Glutamatergic neuron (in vitro differentiated cells): ENCODE measurements at regions not wholly inside any gene's neighbourhood (a gene's known extent, or its start where the extent isn't known, plus 50 kb on each side); places are given as distances from the start of the nearest gene placed in this dataset.

Experiments
- DNase-seq: peaks from one replicate; pipeline ENCODE4 v3.0.0; 2022
- H3K27ac Mint-ChIP-seq: one replicate; pipeline ENCODE4 v1.8.0; 2020; ENCODE audit warnings: mild to moderate bottlenecking, mixed read lengths, inconsistent platforms; ENCODE audit not compliant: unreplicated experiment
- H3K27me3 Mint-ChIP-seq: one replicate; pipeline ENCODE4 v1.8.0; 2020; ENCODE audit warnings: mild to moderate bottlenecking, moderate library complexity, mixed read lengths, inconsistent platforms; ENCODE audit not compliant: unreplicated experiment
- H3K36me3 Mint-ChIP-seq: one replicate; pipeline ENCODE4 v1.8.0; 2020; ENCODE audit warnings: mild to moderate bottlenecking, mixed read lengths, inconsistent platforms; ENCODE audit not compliant: unreplicated experiment
- H3K4me1 Mint-ChIP-seq: one replicate; pipeline ENCODE4 v1.8.0; 2020; ENCODE audit warnings: mild to moderate bottlenecking, low read depth, mixed read lengths, inconsistent platforms; ENCODE audit not compliant: unreplicated experiment
- H3K4me3 Mint-ChIP-seq: one replicate; pipeline ENCODE4 v1.8.0; 2020; ENCODE audit warnings: mild to moderate bottlenecking, mixed read lengths, inconsistent platforms; ENCODE audit not compliant: unreplicated experiment
- H3K9me3 Mint-ChIP-seq: one replicate; pipeline ENCODE4 v1.8.0; 2020; ENCODE audit warnings: mild to moderate bottlenecking, moderate library complexity, mixed read lengths, inconsistent platforms; ENCODE audit not compliant: unreplicated experiment
- TF ChIP-seq, protein P1 (sequence below): fragments of 200-600 bp; sonication (generic); IDR thresholded peaks from one replicate; pipeline ENCODE4 v1.5.0; 2021; ENCODE audit not compliant: partially characterized antibody, unreplicated experiment

DNA sequence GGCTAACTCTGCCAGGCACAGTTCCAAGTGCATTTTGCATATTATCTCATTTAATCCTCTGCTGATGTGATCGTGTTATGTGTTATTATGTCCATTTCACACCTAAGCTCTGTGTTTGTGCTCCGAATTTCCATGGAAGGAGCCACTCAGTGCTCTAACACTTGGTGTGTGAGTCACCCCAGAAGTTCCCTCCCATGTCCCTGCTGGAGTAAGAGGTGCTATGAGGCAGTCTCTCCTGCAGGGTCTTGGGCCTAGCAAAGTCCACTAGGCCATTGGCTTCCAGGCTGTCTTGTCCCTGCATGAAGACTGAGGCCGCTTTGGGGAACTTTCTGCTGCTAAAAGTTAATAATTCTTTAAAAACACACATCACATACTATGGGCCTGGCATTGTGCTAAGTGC is 405.9 kb upstream of the SULF2 start:
- Mint-ChIP-seq H3K4me1 (peaks cover 8% of the 10 kb centered on the region), H3K27ac (no peak overlapping the region), H3K9me3 (peaks cover 9% of the 10 kb centered on the region), H3K4me3 (no peak overlapping the region), H3K36me3 (no peaks in the 10 kb centered on the region), H3K27me3 (peaks cover 2% of the 10 kb centered on the region)
- TF ChIP-seq, protein P1, sequence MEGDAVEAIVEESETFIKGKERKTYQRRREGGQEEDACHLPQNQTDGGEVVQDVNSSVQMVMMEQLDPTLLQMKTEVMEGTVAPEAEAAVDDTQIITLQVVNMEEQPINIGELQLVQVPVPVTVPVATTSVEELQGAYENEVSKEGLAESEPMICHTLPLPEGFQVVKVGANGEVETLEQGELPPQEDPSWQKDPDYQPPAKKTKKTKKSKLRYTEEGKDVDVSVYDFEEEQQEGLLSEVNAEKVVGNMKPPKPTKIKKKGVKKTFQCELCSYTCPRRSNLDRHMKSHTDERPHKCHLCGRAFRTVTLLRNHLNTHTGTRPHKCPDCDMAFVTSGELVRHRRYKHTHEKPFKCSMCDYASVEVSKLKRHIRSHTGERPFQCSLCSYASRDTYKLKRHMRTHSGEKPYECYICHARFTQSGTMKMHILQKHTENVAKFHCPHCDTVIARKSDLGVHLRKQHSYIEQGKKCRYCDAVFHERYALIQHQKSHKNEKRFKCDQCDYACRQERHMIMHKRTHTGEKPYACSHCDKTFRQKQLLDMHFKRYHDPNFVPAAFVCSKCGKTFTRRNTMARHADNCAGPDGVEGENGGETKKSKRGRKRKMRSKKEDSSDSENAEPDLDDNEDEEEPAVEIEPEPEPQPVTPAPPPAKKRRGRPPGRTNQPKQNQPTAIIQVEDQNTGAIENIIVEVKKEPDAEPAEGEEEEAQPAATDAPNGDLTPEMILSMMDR = no peak
- no peak for DNase-seq

DNA sequence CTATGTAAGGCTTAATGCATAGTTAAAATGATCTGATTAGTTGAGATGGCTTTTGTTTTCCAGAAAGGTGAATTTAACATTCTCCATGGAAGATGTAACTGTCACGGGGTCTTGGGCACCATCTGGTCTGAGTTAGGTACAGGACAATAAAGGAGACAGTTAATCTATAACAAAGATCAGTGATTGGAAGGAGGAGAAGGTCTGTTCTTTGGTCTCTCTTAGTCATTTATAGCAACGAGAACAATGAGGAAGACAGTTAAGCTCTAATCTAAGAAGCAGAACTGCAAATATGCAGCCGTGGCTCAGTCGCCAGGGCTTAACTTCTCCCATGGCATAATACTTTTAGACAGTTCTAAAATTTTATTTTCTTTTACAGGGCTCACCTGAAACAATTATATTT is 405.5 kb upstream of the SULF2 start:
- H3K27ac Mint-ChIP-seq = no peak overlapping the region
- DNase-seq = no peak
- no peaks in the 10 kb centered on the region for H3K36me3 Mint-ChIP-seq
- H3K4me1 Mint-ChIP-seq = peaks cover 4% of the 10 kb centered on the region
- peaks cover 8% of the 10 kb centered on the region for H3K9me3 Mint-ChIP-seq
- TF ChIP-seq, protein P1 = no peak
- H3K27me3 Mint-ChIP-seq = peaks cover 3% of the 10 kb centered on the region
- H3K4me3 Mint-ChIP-seq = no peak overlapping the region

DNA sequence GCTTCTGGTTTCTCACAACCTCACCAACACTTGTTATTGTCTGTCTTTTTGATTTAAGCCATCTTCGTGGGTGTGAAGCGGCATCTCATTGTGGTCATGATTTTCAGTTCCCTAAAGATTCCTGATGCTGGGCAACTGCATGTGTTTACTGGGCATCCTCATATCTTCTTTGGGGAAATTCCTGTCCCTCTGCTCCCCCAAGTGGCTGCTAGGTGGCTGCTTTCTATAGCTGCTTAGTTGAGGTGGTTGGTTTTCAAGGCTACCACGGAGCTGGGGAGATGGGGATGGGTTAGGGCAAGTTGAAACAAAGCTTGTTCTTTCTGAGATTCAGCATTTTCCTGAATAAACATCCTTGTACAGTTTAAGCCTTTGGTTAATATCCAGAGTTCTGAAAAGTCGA is 403.9 kb upstream of the SULF2 start:
- Mint-ChIP-seq H3K27ac (no peak overlapping the region), H3K4me3 (no peak overlapping the region), H3K9me3 (peaks cover 7% of the 10 kb centered on the region), H3K4me1 (peaks cover 7% of the 10 kb centered on the region), H3K36me3 (no peaks in the 10 kb centered on the region), H3K27me3 (peaks cover 4% of the 10 kb centered on the region)
- DNase-seq = no peak
- TF ChIP-seq, protein P1 = no peak

DNA sequence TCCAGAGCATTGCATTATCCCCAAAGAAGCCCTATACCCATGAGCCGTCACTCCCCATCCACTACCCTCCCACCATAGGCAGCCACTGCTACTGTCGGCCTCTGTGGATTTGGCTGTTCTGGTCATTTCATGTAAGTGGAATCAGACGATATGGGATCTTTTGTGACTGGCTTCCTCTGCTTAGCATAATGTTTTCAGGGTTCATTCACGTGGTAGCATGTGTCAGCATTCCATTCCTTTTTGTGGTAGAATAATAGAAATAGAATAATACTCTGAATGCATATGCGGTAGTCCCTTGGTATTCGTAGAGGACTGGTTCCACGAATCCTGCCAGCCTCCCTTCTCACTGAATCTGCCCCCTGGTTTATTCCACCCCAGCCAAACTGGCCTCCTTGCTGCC is 402.6 kb upstream of the SULF2 start:
- Mint-ChIP-seq H3K4me3 (no peak overlapping the region), H3K9me3 (peaks cover 7% of the 10 kb centered on the region), H3K36me3 (no peaks in the 10 kb centered on the region), H3K4me1 (peaks cover 7% of the 10 kb centered on the region), H3K27me3 (peaks cover 4% of the 10 kb centered on the region), H3K27ac (no peak overlapping the region)
- no peak for DNase-seq
- TF ChIP-seq, protein P1 = no peak

DNA sequence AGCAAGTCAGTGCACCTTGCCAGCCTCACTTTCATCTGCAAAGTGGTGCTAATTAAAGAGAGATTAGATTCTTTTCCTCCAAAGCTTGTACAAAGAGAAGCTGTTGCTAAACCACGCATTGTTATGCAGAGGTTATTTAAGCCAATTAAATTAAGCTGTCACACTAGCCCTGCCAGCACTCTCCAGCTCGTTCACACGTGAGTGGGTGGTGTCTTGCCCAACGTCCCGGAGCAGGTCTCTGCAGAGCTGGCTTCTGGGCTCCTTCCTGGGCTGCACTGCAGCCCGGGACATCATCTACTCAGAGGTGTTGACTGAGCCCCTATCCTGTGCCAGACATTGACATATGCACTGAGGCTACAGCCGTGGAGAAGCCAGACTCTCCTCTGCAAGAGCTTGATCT is 401.6 kb upstream of the SULF2 start:
- H3K27ac Mint-ChIP-seq = no peak overlapping the region
- no peaks in the 10 kb centered on the region for H3K36me3 Mint-ChIP-seq
- peaks cover 5% of the 10 kb centered on the region for H3K9me3 Mint-ChIP-seq
- H3K4me3 Mint-ChIP-seq = no peak overlapping the region
- TF ChIP-seq, protein P1 = no peak
- no peak for DNase-seq
- peaks cover 2% of the 10 kb centered on the region for H3K27me3 Mint-ChIP-seq
- H3K4me1 Mint-ChIP-seq = peaks cover 7% of the 10 kb centered on the region
